ENCODE measurements at regions not wholly inside any gene's neighbourhood (a gene's known extent, or its start where the extent isn't known, plus 50 kb on each side); places are given as distances from the start of the nearest gene placed in this dataset.

- in situ Hi-C loops (cut with MboI; ENCODE audit: low sequenced_read_pairs) (no loop called here), dilution Hi-C loops (cut with HindIII; ENCODE audit: low sequenced_read_pairs, unreplicated experiment) (no loop called here), intact Hi-C loops (cut with micrococcal nuclease) (no loop called here)
- H3K27ac ChIP-seq (ENCODE audit: insufficient read depth, low read length): no peak overlapping the region
- DNase-seq: no peak
- no peak overlapping the region for H3K4ac ChIP-seq (ENCODE audit: low read depth, low read length)
- TF ChIP-seq, protein P1, sequence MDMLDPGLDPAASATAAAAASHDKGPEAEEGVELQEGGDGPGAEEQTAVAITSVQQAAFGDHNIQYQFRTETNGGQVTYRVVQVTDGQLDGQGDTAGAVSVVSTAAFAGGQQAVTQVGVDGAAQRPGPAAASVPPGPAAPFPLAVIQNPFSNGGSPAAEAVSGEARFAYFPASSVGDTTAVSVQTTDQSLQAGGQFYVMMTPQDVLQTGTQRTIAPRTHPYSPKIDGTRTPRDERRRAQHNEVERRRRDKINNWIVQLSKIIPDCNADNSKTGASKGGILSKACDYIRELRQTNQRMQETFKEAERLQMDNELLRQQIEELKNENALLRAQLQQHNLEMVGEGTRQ (IDR thresholded peaks at IDR 0.05; ENCODE audit: low read depth, low read length): no peak
- TF ChIP-seq NFE2L2 (IDR thresholded peaks at IDR 0.05; ENCODE audit: low read depth, low read length): no peak
- TF ChIP-seq MAFK (IDR thresholded peaks at IDR 0.05; ENCODE audit: low read depth, low read length): no peak
- no peak for TF ChIP-seq POLR2A (IDR thresholded peaks at IDR 0.05; ENCODE audit: low read depth, low read length)
- no peak for TF ChIP-seq FOS (IDR thresholded peaks at IDR 0.05; ENCODE audit: low read depth, low read length)
- TF ChIP-seq, protein P2, sequence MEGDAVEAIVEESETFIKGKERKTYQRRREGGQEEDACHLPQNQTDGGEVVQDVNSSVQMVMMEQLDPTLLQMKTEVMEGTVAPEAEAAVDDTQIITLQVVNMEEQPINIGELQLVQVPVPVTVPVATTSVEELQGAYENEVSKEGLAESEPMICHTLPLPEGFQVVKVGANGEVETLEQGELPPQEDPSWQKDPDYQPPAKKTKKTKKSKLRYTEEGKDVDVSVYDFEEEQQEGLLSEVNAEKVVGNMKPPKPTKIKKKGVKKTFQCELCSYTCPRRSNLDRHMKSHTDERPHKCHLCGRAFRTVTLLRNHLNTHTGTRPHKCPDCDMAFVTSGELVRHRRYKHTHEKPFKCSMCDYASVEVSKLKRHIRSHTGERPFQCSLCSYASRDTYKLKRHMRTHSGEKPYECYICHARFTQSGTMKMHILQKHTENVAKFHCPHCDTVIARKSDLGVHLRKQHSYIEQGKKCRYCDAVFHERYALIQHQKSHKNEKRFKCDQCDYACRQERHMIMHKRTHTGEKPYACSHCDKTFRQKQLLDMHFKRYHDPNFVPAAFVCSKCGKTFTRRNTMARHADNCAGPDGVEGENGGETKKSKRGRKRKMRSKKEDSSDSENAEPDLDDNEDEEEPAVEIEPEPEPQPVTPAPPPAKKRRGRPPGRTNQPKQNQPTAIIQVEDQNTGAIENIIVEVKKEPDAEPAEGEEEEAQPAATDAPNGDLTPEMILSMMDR (conservative IDR thresholded peaks at IDR 0.05; ENCODE audit: low read depth, low read length): no peak
- TF ChIP-seq RFX5 (IDR thresholded peaks at IDR 0.05; ENCODE audit: low read depth, low read length): no peak
- TF ChIP-seq MAZ (IDR thresholded peaks at IDR 0.05; ENCODE audit: borderline replicate concordance, low read depth, low read length): no peak
- no peak for TF ChIP-seq CHD1 (IDR thresholded peaks at IDR 0.05; ENCODE audit: low read depth, low read length)
- TF ChIP-seq ELK1 (IDR thresholded peaks at IDR 0.05; ENCODE audit: borderline replicate concordance, low read depth, low read length): no peak
- no peak for TF ChIP-seq RAD21 (IDR thresholded peaks at IDR 0.05; ENCODE audit: low read length)
- no peak for TF ChIP-seq MXI1 (IDR thresholded peaks at IDR 0.05; ENCODE audit: borderline replicate concordance, low read depth, low read length)
- no peak for TF ChIP-seq BHLHE40 (IDR thresholded peaks at IDR 0.05; ENCODE audit: low read depth, low read length)
- TF ChIP-seq SMC3 (IDR thresholded peaks at IDR 0.05; ENCODE audit: low read depth, low read length): no peak
- no peak for TF ChIP-seq RCOR1 (IDR thresholded peaks at IDR 0.05; ENCODE audit: insufficient replicate concordance, low read length)
- TF ChIP-seq CEBPB (IDR thresholded peaks at IDR 0.05; ENCODE audit: low read depth, low read length): no peak
- no peaks in the 10 kb centered on the region for H3K4me1 ChIP-seq (ENCODE audit: control insufficient read depth, insufficient read depth, low read length)
- no peak overlapping the region for H3K14ac ChIP-seq (replicated peaks; ENCODE audit: low read depth, low read length)
- no peak overlapping the region for H2BK120ac ChIP-seq (ENCODE audit: low read depth, low read length)
- ChIA-PET CTCF (no interaction called here), POLR2A (ENCODE audit: unreplicated experiment) (no interaction called here)
- no peak overlapping the region for H3K9ac ChIP-seq (ENCODE audit: low read depth, low read length)
- H3K79me1 ChIP-seq (ENCODE audit: low read depth in 1 of 2, low read length in 2 of 2): no peaks in the 10 kb centered on the region
- no peak overlapping the region for H4K91ac ChIP-seq (ENCODE audit: insufficient read depth, low read depth, low read length)
- no peak overlapping the region for H4K5ac ChIP-seq (ENCODE audit: low read depth, low read length)
- no peaks in the 10 kb centered on the region for H4K20me1 ChIP-seq (ENCODE audit: insufficient read depth, low read length)
- no peak overlapping the region for H2AK9ac ChIP-seq (replicated peaks; ENCODE audit: low read depth, low read length, poor library complexity)
- no peak overlapping the region for H2BK20ac ChIP-seq (ENCODE audit: low read depth, low read length)
- H2AK5ac ChIP-seq (ENCODE audit: low read depth, low read length): no peak overlapping the region
- no peak overlapping the region for H3K23ac ChIP-seq (ENCODE audit: low read depth, low read length)
- H3K18ac ChIP-seq (ENCODE audit: low read depth, low read length): no peak overlapping the region
- H3K9me1 ChIP-seq (ENCODE audit: insufficient read depth, low read length): no peaks in the 10 kb centered on the region
- WGBS, 2 experiments (ENCODE audit: extremely low coverage in 2 of 2, insufficient read length in 1 of 2): no CpG with 5 or more reads among the region's 3 CpGs
- H2BK15ac ChIP-seq (ENCODE audit: low read depth, low read length): no peak overlapping the region
- no peak overlapping the region for H3K56ac ChIP-seq (ENCODE audit: extremely low read depth, insufficient read depth, low read length)
- no peak overlapping the region for H2BK5ac ChIP-seq (ENCODE audit: low read depth, low read length, poor library complexity, severe bottlenecking)
- no peaks in the 10 kb centered on the region for H3K27me3 ChIP-seq (ENCODE audit: control insufficient read depth, insufficient read depth, low read length)
- BruUV-seq (replicated peaks): no TSS peak
- no peaks in the 10 kb centered on the region; the same call in 1 of the 2 replicates for H3K9me3 ChIP-seq (ENCODE audit: control insufficient read depth, insufficient read depth, low read length)
- H3K36me3 ChIP-seq (ENCODE audit: control insufficient read depth, insufficient read depth, low read length): no peaks in the 10 kb centered on the region
- H3K4me2 ChIP-seq (ENCODE audit: low read depth, low read length): no peak overlapping the region
- H3K4me3 ChIP-seq (ENCODE audit: insufficient read depth, low read depth, low read length): no peak overlapping the region
- H4K8ac ChIP-seq (ENCODE audit: low read depth in 2 of 2, low read length in 2 of 2): no peak overlapping the region
- ATAC-seq (ENCODE audit: low read depth): no peak
- no peak overlapping the region for H2AFZ ChIP-seq (replicated peaks; ENCODE audit: low read length, poor library complexity)
Observed at GRCh38 chr9:29001006-29001405, 1427.7 kb upstream of the C9orf72 start.
